RWPE2 (cell line): ENCODE measurements at regions not wholly inside any gene's neighbourhood (a gene's known extent, or its start where the extent isn't known, plus 50 kb on each side); places are given as distances from the start of the nearest gene placed in this dataset.

Experiments used
- ATAC-seq: fragments of 200-7000 bp; cut with Tn5 transposase; 3 replicates; pipeline ENCODE4 v1.9.1; 2021; ENCODE audit warnings: low read depth
- DNase-seq: peaks from one replicate; pipeline ENCODE4 v3.0.0-alpha.2; 2020; ENCODE audit warnings: low spot score
- H3K27ac ChIP-seq: fragments of 450-650 bp; 2 replicates; pipeline ENCODE4 v1.5.1; 2017; ENCODE audit warnings: mild to moderate bottlenecking; ENCODE audit not compliant: poor library complexity, severe bottlenecking
- H3K27me3 ChIP-seq: fragments of 250-450 bp; sonication (Bioruptor Pico); 2 replicates; pipeline ENCODE4 v1.5.1; 2021; ENCODE audit warnings: mild to moderate bottlenecking, moderate library complexity; ENCODE audit not compliant: insufficient read depth, poor library complexity, severe bottlenecking
- H3K36me3 ChIP-seq: fragments of 250-450 bp; sonication (Bioruptor Pico); 2 replicates; pipeline ENCODE4 v1.5.1; 2020; ENCODE audit warnings: low read depth, mild to moderate bottlenecking, moderate library complexity
- H3K4me1 ChIP-seq: fragments of 250-450 bp; sonication (Bioruptor Pico); 2 replicates; pipeline ENCODE4 v1.5.1; 2021; ENCODE audit warnings: mild to moderate bottlenecking, moderate library complexity; ENCODE audit not compliant: insufficient read depth, poor library complexity, severe bottlenecking
- H3K4me3 ChIP-seq: fragments of 250-450 bp; sonication (Bioruptor Pico); 2 replicates; pipeline ENCODE4 v1.5.1; 2021; ENCODE audit warnings: mild to moderate bottlenecking, moderate library complexity; ENCODE audit not compliant: severe bottlenecking
- H3K9me3 ChIP-seq: fragments of 250-450 bp; sonication (Bioruptor Pico); 2 replicates; pipeline ENCODE4 v1.5.1; 2021; ENCODE audit warnings: mild to moderate bottlenecking, moderate library complexity; ENCODE audit not compliant: severe bottlenecking
- CTCF ChIP-seq: fragments of 450-650 bp; IDR thresholded peaks from one replicate; pipeline ENCODE4 v1.5.1; 2017; ENCODE audit warnings: mild to moderate bottlenecking, moderate library complexity; ENCODE audit not compliant: poor library complexity, severe bottlenecking

GRCh38 chr17:5651348-5651747, 67.0 kb upstream of the NLRP1 start:
- no peak overlapping the region for H3K4me3 ChIP-seq
- ATAC-seq (no peak), DNase-seq (no peak)
- no peak for TF ChIP-seq CTCF
- no peaks in the 10 kb centered on the region for H3K36me3 ChIP-seq
- no peaks in the 10 kb centered on the region for H3K4me1 ChIP-seq
- peaks cover 3% of the 10 kb centered on the region for H3K27me3 ChIP-seq
- peaks cover 5% of the 10 kb centered on the region for H3K9me3 ChIP-seq
- H3K27ac ChIP-seq: no peak overlapping the region

GRCh38 chr17:5661491-5662125, 77.3 kb upstream of the NLRP1 start:
- ATAC-seq (no peak; the same call in 2 of the 3 replicates), DNase-seq (peak; percentile 25)

GRCh38 chr17:5662409-5663085, 78.2 kb upstream of the NLRP1 start:
- Histone ChIP-seq H3K4me3 (no peak overlapping the region), H3K27me3 (peaks cover 2% of the 10 kb centered on the region), H3K9me3 (no peaks in the 10 kb centered on the region), H3K4me1 (no peaks in the 10 kb centered on the region), H3K36me3 (no peaks in the 10 kb centered on the region), H3K27ac (no peak overlapping the region)
- ATAC-seq: no peak
- peak; percentile 19 for DNase-seq
- TF ChIP-seq CTCF: no peak

More at GRCh38 chr17:5661491-5662125, 77.3 kb upstream of the NLRP1 start:
- H3K9me3 ChIP-seq: no peaks in the 10 kb centered on the region
- H3K4me1 ChIP-seq: no peaks in the 10 kb centered on the region
- no peaks in the 10 kb centered on the region for H3K36me3 ChIP-seq
- H3K27ac ChIP-seq: no peak overlapping the region
- H3K4me3 ChIP-seq: no peak overlapping the region
- TF ChIP-seq CTCF: no peak
- peaks cover 2% of the 10 kb centered on the region for H3K27me3 ChIP-seq

GRCh38 chr17:5665164-5665563, 80.9 kb upstream of the NLRP1 start:
- TF ChIP-seq CTCF: no peak
- Histone ChIP-seq H3K9me3 (no peaks in the 10 kb centered on the region), H3K36me3 (no peaks in the 10 kb centered on the region), H3K4me1 (no peaks in the 10 kb centered on the region), H3K4me3 (no peak overlapping the region), H3K27me3 (peaks cover 11% of the 10 kb centered on the region), H3K27ac (no peak overlapping the region)
- ATAC-seq (no peak), DNase-seq (peak; percentile 41)

- H3K9me3 ChIP-seq: no peaks in the 10 kb centered on the region
- peaks cover 11% of the 10 kb centered on the region for H3K27me3 ChIP-seq
- no peak for ATAC-seq
- DNase-seq: peak; percentile 14
- no peak overlapping the region for H3K4me3 ChIP-seq
- H3K4me1 ChIP-seq: no peaks in the 10 kb centered on the region
- H3K27ac ChIP-seq: no peak overlapping the region
- H3K36me3 ChIP-seq: no peaks in the 10 kb centered on the region
- no peak for TF ChIP-seq CTCF
Observed at GRCh38 chr17:5667871-5668270, 83.6 kb upstream of the NLRP1 start.
